GM21515 (cell line): ENCODE measurements at regions not wholly inside any gene's neighbourhood (a gene's known extent, or its start where the extent isn't known, plus 50 kb on each side); places are given as distances from the start of the nearest gene placed in this dataset.
"Not testable (repeated sequence)": the region's sequence is repeated elsewhere in the genome, so short reads cannot be mapped to it uniquely, and the experiment has no call there.

Experiments
- ATAC-seq: cut with Tn5 transposase; IDR thresholded peaks from one replicate; pipeline ENCODE4 v1.9.1; 2021; ENCODE audit not compliant: unreplicated experiment

GRCh38 chr13:74747186-74747955 is 613.2 kb upstream of the KLF12 start:
- no peak for ATAC-seq

GRCh38 chr13:74743992-74744391 is 609.8 kb upstream of the KLF12 start:
- no peak for ATAC-seq

GRCh38 chr13:74741732-74742131 is 607.5 kb upstream of the KLF12 start:
- ATAC-seq: no peak

GRCh38 chr13:74732736-74733385 is 598.7 kb upstream of the KLF12 start:
- no peak for ATAC-seq

- no peak for ATAC-seq
These were observed 597.5 kb upstream of the KLF12 start for GRCh38 chr13:74731731-74732130.

GRCh38 chr13:74730556-74731331 is 596.5 kb upstream of the KLF12 start:
- no peak for ATAC-seq

- ATAC-seq: no peak
These were observed 592.0 kb upstream of the KLF12 start for GRCh38 chr13:74726206-74726605.

- not testable (repeated sequence) for ATAC-seq
These were observed 584.1 kb upstream of the KLF12 start for GRCh38 chr13:74718232-74718842.

GRCh38 chr13:74715718-74716117 is 581.5 kb upstream of the KLF12 start:
- no peak for ATAC-seq

GRCh38 chr13:74710006-74710405 is 575.8 kb upstream of the KLF12 start:
- ATAC-seq: no peak

- ATAC-seq: no peak
These were observed 575.0 kb upstream of the KLF12 start for GRCh38 chr13:74709226-74709625.

GRCh38 chr13:74708629-74709028 is 574.4 kb upstream of the KLF12 start:
- no peak for ATAC-seq

- ATAC-seq: no peak
These were observed 573.1 kb upstream of the KLF12 start for GRCh38 chr13:74707291-74707690.

- no peak for ATAC-seq
These were observed 572.6 kb upstream of the KLF12 start for GRCh38 chr13:74706801-74707200.

- ATAC-seq: no peak
These were observed 571.2 kb upstream of the KLF12 start for GRCh38 chr13:74705438-74705837.

- no peak for ATAC-seq
These were observed 569.7 kb upstream of the KLF12 start for GRCh38 chr13:74703855-74704387.

GRCh38 chr13:74696148-74696922 is 562.1 kb upstream of the KLF12 start:
- no peak for ATAC-seq

GRCh38 chr13:74695021-74695800 is 561.0 kb upstream of the KLF12 start:
- no peak for ATAC-seq

GRCh38 chr13:74687442-74688182 is 553.4 kb upstream of the KLF12 start:
- ATAC-seq: no peak
